Heart left ventricle (tissue), 16 donors: ENCODE measurements at regions not wholly inside any gene's neighbourhood (a gene's known extent, or its start where the extent isn't known, plus 50 kb on each side); places are given as distances from the start of the nearest gene placed in this dataset.

ENCODE experiments used
- ATAC-seq, 4 donors: fragments of 200-7000 bp; cut with Tn5 transposase; one replicate each; pipeline ENCODE4 v1.9.1; 2020 to 2022; ENCODE audit warnings: moderate library complexity in 4 of 4, mild to moderate bottlenecking in 3 of 4, moderate number of reproducible peaks in 1 of 4
- DNase-seq, 5 donors: peaks; one replicate each; pipeline ENCODE4 v3.0.0-alpha.2; 2020
- H3K27ac ChIP-seq, 12 donors: fragments of 200-600 bp; sonication (generic) in 4 of 12; one replicate each; pipeline versions ENCODE4 v1.5.0 to v1.8.0; 2016 to 2022; ENCODE audit warnings: mild to moderate bottlenecking in 2 of 12
- H3K27me3 ChIP-seq, 9 donors: fragments of 200-600 bp; sonication (generic) in 2 of 9; one replicate each; pipeline versions ENCODE4 v1.5.1 to v1.8.0; 2016 to 2022; ENCODE audit warnings: mild to moderate bottlenecking in 3 of 9
- H3K36me3 ChIP-seq, 9 donors: fragments of 200-600 bp; sonication (generic) in 2 of 9; one replicate each; pipeline versions ENCODE4 v1.5.0 to v1.8.0; 2018 to 2022; ENCODE audit warnings: mild to moderate bottlenecking in 2 of 9
- H3K4me1 ChIP-seq, 12 donors: fragments of 200-600 bp; sonication (generic) in 4 of 12; one replicate each; pipeline versions ENCODE4 v1.5.0 to v1.8.0; 2016 to 2022; ENCODE audit warnings: mild to moderate bottlenecking in 3 of 12
- H3K4me3 ChIP-seq, 12 donors: fragments of 200-600 bp; sonication (generic) in 4 of 12; one replicate each; pipeline versions ENCODE4 v1.5.0 to v1.8.0; 2017 to 2022; ENCODE audit warnings: mild to moderate bottlenecking in 9 of 12, moderate library complexity in 4 of 12
- H3K9me3 ChIP-seq, 12 donors: fragments of 200-600 bp; sonication (generic) in 4 of 12; one replicate each; pipeline versions ENCODE4 v1.5.0 to v1.8.0; 2016 to 2022; ENCODE audit warnings: mild to moderate bottlenecking in 1 of 12
- CTCF ChIP-seq, 12 donors: fragments of 200-600 bp; sonication (generic) in 4 of 12; IDR thresholded peaks; one replicate each; pipeline versions ENCODE4 v1.5.0 to v1.8.0; 2018 to 2022; ENCODE audit warnings: antibody characterized with exemption in 12 of 12, mild to moderate bottlenecking in 5 of 12
- POLR2A ChIP-seq, 2 donors: fragments of 450-650 bp; IDR thresholded peaks; one replicate each; pipeline ENCODE4 v1.6.1; 2017; ENCODE audit warnings: antibody characterized with exemption in 2 of 2, mild to moderate bottlenecking in 2 of 2, moderate library complexity in 2 of 2
- WGBS, 4 donors: extraction: QIAGEN DNeasy Blood & Tissue Kit in 2 of 4; methylation state at CpG; one replicate each; pipeline versions ENCODE4 v1.1.5 to v1.1.7; 2013 to 2018; 5-methylcytosine and 5-hydroxymethylcytosine counted together
- intact Hi-C, 10 donors: fragments of 100-400 bp; cut with DNase I; formaldehyde crosslinking; loops; one replicate each; pipeline versions ENCODE4 v1.11.1 to v1.14.2; 2022
- donor health status: ischemic (EF 13 %, LVEDD 7.1; RV severe dilation, severe dysfunction).
- donor health status: healthy with polysubstance abuse.
- donor health status: DM: no; HTN: yes; CAD: no.
- donor health status: DM: no; HTN: no; CAD: no.
- donor health status: ischemic (EF 25% LVEDD 6.9; RV normal size, moderate dysfunction).
- donor health status: ischemic (EF 25% LVEDD 5.7; RV mildly dilated, moderate dysfunction).
- donor health status: healthy.
- donor health status: DM: yes; HTN: yes; CAD: no.
- donor health status: ischemic (EF 35%, LVEDD 5.7; RV mildly dilated, moderate dysfunction).
- donor health status: nonischemic (EF 11% LVEDD 7.7; RV severe dilation, severe dysfunction).
- donor health status: DM: yes; HTN: yes; CAD: no.
- donor health status: PGD.
- donor health status: ischemic (EF 29% LVEDD 5.4; RV normal size, mild dysfunction).
- donor health status: nonischemic (EF 23%, LVEDD 6.1; RV moderate dilation, normal function).

- H3K4me1 ChIP-seq = peaks cover 0 to 28% (median 1%) of the 10 kb centered on the region in 12 donors
- no peaks in the 10 kb centered on the region for H3K36me3 ChIP-seq
- 32 to 40% (median 37%) methylated on average over 4 of the region's 4 CpGs for WGBS, 4 donors
- H3K9me3 ChIP-seq = no peaks in the 10 kb centered on the region
- ATAC-seq (peak in 3 of 4 donors; percentile 31 to 72 (median 67)), DNase-seq (peak in 1 of 5 donors; percentile 32)
- H3K4me3 ChIP-seq = no peak overlapping the region
- H3K27ac ChIP-seq = peak overlapping the region in 2 of 12 donors; percentile 21 to 32
- no peaks in the 10 kb centered on the region for H3K27me3 ChIP-seq
- intact Hi-C loops = loop anchor here in 1 of 10 donors (10.0 kb wide), 1 partner anchor 64 kb away; no protein-coding TSS in a partner anchor
- TF ChIP-seq CTCF (IDR thresholded peaks at IDR 0.05) (no peak), POLR2A (IDR thresholded peaks at IDR 0.05) (no peak)
Measured at GRCh38 chr4:10180927-10181744, 64.5 kb upstream of the WDR1 start.

- peak overlapping the region in 2 of 12 donors; percentile 21 to 32 for H3K27ac ChIP-seq
- H3K36me3 ChIP-seq = no peaks in the 10 kb centered on the region
- no peaks in the 10 kb centered on the region for H3K9me3 ChIP-seq
- no peaks in the 10 kb centered on the region for H3K27me3 ChIP-seq
- H3K4me1 ChIP-seq = peaks cover 0 to 28% (median 0%) of the 10 kb centered on the region in 12 donors
- 77 to 92% (median 83%) methylated on average over 1 of the region's 1 CpG for WGBS, 4 donors
- no peak for ATAC-seq
- intact Hi-C loops = loop anchor here in 1 of 10 donors (10.0 kb wide), 1 partner anchor 64 kb away; no protein-coding TSS in a partner anchor
- H3K4me3 ChIP-seq = no peak overlapping the region
- no peak for TF ChIP-seq POLR2A (IDR thresholded peaks at IDR 0.05)
- no peak for TF ChIP-seq CTCF (IDR thresholded peaks at IDR 0.05)
- no peak for DNase-seq
Measured at GRCh38 chr4:10180603-10180926, 64.0 kb upstream of the WDR1 start.

GRCh38 chr4:10179957-10180602, 63.5 kb upstream of the WDR1 start:
- no peaks in the 10 kb centered on the region for H3K9me3 ChIP-seq
- H3K4me1 ChIP-seq = peaks cover 0 to 28% (median 2%) of the 10 kb centered on the region in 12 donors
- no peak for DNase-seq
- H3K36me3 ChIP-seq = no peaks in the 10 kb centered on the region
- H3K27me3 ChIP-seq = no peaks in the 10 kb centered on the region
- 59 to 73% (median 62%) methylated on average over 4 of the region's 4 CpGs for WGBS, 4 donors
- no peak for TF ChIP-seq POLR2A (IDR thresholded peaks at IDR 0.05)
- TF ChIP-seq CTCF (IDR thresholded peaks at IDR 0.05) = no peak
- intact Hi-C loops = loop anchor here in 1 of 10 donors (10.0 kb wide), 1 partner anchor 65 kb away; no protein-coding TSS in a partner anchor
- ATAC-seq = no peak
- peak overlapping the region in 1 of 12 donors; percentile 32 for H3K27ac ChIP-seq
- no peak overlapping the region for H3K4me3 ChIP-seq

- DNase-seq (no peak), ATAC-seq (no peak)
- H3K36me3 ChIP-seq = no peaks in the 10 kb centered on the region
- no peak for TF ChIP-seq CTCF (IDR thresholded peaks at IDR 0.05)
- TF ChIP-seq POLR2A (IDR thresholded peaks at IDR 0.05) = no peak
- H3K4me1 ChIP-seq = peaks cover 0 to 41% (median 12%) of the 10 kb centered on the region in 12 donors
- 88 to 95% (median 92%) methylated on average over 5 of the region's 5 CpGs for WGBS, 4 donors
- no peaks in the 10 kb centered on the region for H3K9me3 ChIP-seq
- H3K4me3 ChIP-seq = no peak overlapping the region
- no peak overlapping the region for H3K27ac ChIP-seq
- no peaks in the 10 kb centered on the region for H3K27me3 ChIP-seq
- intact Hi-C loops = no loop called here
Measured at GRCh38 chr4:10178763-10179162, 62.2 kb upstream of the WDR1 start.
